BE2C (cell line): ENCODE measurements at regions not wholly inside any gene's neighbourhood (a gene's known extent, or its start where the extent isn't known, plus 50 kb on each side); places are given as distances from the start of the nearest gene placed in this dataset.
"Not testable (repeated sequence)": the region's sequence is repeated elsewhere in the genome, so short reads cannot be mapped to it uniquely, and the experiment has no call there.

Experiments used
- DNase-seq: peaks from one replicate; pipeline ENCODE4 v3.0.0-alpha.2; 2020
- H3K27me3 ChIP-seq: fragments of 250-450 bp; sonication (Bioruptor Pico); 2 replicates; pipeline ENCODE4 v1.5.1; 2020; ENCODE audit warnings: mild to moderate bottlenecking
- H3K36me3 ChIP-seq: fragments of 250-450 bp; sonication (Bioruptor Pico); 2 replicates; pipeline ENCODE4 v1.5.1; 2020; ENCODE audit warnings: mild to moderate bottlenecking
- H3K4me1 ChIP-seq: fragments of 250-450 bp; sonication (Bioruptor Pico); 2 replicates; pipeline ENCODE4 v1.5.1; 2020
- H3K4me3 ChIP-seq: 2 replicates; pipeline ENCODE4 v1.5.1; 2011; ENCODE audit warnings: low read depth, low read length
- H3K9me3 ChIP-seq: fragments of 250-450 bp; sonication (Bioruptor Pico); 2 replicates; pipeline ENCODE4 v1.5.1; 2020
- TF ChIP-seq, protein P1 (sequence below): IDR thresholded peaks from 2 replicates; pipeline ENCODE4 v1.5.1; 2012; ENCODE audit warnings: mild to moderate bottlenecking, low read depth, low read length

DNA sequence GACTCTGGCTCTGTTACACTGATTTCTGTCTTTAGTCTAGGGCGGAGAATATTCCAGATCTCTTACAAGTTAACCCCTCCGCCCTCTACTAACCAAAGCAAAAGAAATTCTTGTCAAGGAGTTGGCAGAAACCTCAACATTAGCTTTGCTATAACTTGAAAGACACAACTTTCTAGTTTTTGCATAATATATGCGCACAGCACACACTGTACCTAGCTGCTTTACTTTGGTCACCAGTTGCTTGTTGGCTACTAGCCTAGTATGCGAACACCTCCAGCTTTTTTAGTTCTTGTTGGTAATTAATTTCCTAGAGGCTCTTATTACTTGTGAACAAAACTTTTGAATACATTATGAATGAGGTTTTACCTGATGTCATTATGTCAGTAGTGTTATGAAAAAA lies 348.8 kb upstream of the C2CD4B start:
- Histone ChIP-seq H3K4me1 (0 out of 2 replicates have a peak, but pooled peaks cover 2% of the 10 kb centered on the region), H3K9me3 (no peaks in the 10 kb centered on the region), H3K36me3 (no peaks in the 10 kb centered on the region), H3K4me3 (no peak overlapping the region), H3K27me3 (no peaks in the 10 kb centered on the region)
- TF ChIP-seq, protein P1, sequence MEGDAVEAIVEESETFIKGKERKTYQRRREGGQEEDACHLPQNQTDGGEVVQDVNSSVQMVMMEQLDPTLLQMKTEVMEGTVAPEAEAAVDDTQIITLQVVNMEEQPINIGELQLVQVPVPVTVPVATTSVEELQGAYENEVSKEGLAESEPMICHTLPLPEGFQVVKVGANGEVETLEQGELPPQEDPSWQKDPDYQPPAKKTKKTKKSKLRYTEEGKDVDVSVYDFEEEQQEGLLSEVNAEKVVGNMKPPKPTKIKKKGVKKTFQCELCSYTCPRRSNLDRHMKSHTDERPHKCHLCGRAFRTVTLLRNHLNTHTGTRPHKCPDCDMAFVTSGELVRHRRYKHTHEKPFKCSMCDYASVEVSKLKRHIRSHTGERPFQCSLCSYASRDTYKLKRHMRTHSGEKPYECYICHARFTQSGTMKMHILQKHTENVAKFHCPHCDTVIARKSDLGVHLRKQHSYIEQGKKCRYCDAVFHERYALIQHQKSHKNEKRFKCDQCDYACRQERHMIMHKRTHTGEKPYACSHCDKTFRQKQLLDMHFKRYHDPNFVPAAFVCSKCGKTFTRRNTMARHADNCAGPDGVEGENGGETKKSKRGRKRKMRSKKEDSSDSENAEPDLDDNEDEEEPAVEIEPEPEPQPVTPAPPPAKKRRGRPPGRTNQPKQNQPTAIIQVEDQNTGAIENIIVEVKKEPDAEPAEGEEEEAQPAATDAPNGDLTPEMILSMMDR = no peak
- DNase-seq = no peak

- 0 out of 2 replicates have a peak, but pooled peaks cover 2% of the 10 kb centered on the region for H3K4me1 ChIP-seq
- no peak for DNase-seq
These were observed 350.8 kb upstream of the C2CD4B start for GRCh38 chr15:62515696-62516395.

DNA sequence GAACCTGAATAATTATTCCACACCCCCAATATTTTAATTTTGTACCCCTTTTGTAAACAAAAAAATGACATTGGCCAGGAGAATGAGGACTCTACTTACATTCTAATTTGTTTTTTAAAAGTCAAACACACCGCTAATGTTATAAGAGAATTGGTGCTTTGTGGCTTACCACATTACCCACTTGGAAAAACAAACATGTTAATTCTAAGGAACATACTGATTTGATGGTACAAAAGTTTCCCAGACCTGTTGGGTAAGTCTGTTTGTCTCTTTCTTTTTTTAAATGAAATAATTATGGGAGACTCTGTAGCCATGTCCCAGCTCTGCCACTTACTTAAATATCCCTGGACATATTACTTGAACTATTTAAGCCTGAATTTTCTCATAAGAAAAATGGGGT lies 352.5 kb upstream of the C2CD4B start:
- H3K9me3 ChIP-seq = no peaks in the 10 kb centered on the region
- DNase-seq = no peak
- TF ChIP-seq, protein P1 = no peak
- 0 out of 2 replicates have a peak, but pooled peaks cover 2% of the 10 kb centered on the region for H3K4me1 ChIP-seq
- H3K27me3 ChIP-seq = no peaks in the 10 kb centered on the region
- no peaks in the 10 kb centered on the region for H3K36me3 ChIP-seq
- no peak overlapping the region for H3K4me3 ChIP-seq

More at GRCh38 chr15:62515696-62516395, 350.8 kb upstream of the C2CD4B start:
- TF ChIP-seq, protein P1 = no peak
- no peaks in the 10 kb centered on the region for H3K9me3 ChIP-seq
- no peaks in the 10 kb centered on the region for H3K36me3 ChIP-seq
- H3K4me3 ChIP-seq = no peak overlapping the region
- no peaks in the 10 kb centered on the region for H3K27me3 ChIP-seq

DNA sequence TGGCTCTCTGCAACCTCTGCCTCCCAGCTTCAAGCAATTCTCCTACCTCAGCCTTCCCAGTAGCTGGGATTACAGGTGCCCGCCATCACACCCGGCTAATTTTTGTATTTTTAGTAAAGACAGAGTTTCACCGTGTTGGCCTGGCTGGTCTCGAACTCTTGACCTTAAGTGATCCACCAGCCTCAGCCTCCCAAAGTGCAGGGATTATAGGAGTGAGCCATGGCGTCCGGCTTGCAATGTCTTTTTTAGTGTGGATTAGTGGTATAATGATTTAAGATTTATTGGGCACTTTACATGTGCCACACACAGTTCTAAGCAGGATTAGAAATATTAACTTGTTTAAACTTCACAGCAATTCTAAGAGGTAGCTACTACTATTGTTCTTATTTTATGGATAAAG lies 353.6 kb upstream of the C2CD4B start:
- not testable (repeated sequence) for H3K9me3 ChIP-seq, H3K27me3 ChIP-seq, H3K36me3 ChIP-seq, H3K4me3 ChIP-seq, DNase-seq, H3K4me1 ChIP-seq

GRCh38 chr15:62519900-62520299 lies 354.8 kb upstream of the C2CD4B start:
- Histone ChIP-seq H3K9me3 (no peaks in the 10 kb centered on the region), H3K36me3 (no peaks in the 10 kb centered on the region), H3K4me1 (no peaks in the 10 kb centered on the region), H3K27me3 (no peaks in the 10 kb centered on the region), H3K4me3 (no peak overlapping the region)
- no peak for DNase-seq
- TF ChIP-seq, protein P1 = no peak

DNA sequence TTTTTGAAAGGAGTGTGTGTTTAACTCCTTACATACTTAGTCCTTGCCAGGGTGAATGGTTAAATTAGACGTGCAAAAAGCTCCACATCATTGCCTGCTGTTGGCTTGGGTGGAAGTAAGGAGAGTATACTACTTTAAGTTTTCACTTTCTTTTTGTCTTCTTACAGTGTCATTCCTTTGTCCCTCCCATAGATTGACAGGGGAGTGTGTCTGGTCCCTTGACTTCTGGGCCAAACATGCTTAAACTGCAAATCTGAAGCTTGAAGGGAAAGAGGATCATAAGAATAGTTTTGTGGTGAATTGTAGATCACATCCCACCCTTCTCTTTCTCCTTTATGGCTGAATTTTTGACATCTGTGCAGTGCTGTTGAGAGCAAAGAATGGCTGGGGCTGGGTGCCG lies 355.8 kb upstream of the C2CD4B start:
- no peaks in the 10 kb centered on the region for H3K36me3 ChIP-seq
- TF ChIP-seq, protein P1 = no peak
- H3K27me3 ChIP-seq = no peaks in the 10 kb centered on the region

More for the DNA sequence above, 355.8 kb upstream of the C2CD4B start:
- no peaks in the 10 kb centered on the region for H3K9me3 ChIP-seq
- H3K4me1 ChIP-seq = no peaks in the 10 kb centered on the region
- no peak overlapping the region for H3K4me3 ChIP-seq
- DNase-seq = no peak
